HL-60 (cell line): ENCODE measurements at regions not wholly inside any gene's neighbourhood (a gene's known extent, or its start where the extent isn't known, plus 50 kb on each side); places are given as distances from the start of the nearest gene placed in this dataset.

Experiments
- DNase-seq, 2 experiments: peaks; one replicate each; pipeline ENCODE4 v3.0.0-alpha.2; 2010 to 2020; ENCODE audit warnings: low read depth in 1 of 2, low spot score in 1 of 2
- H3K27ac ChIP-seq: fragments of 250-450 bp; sonication (Bioruptor Pico); replicated peaks from 2 replicates; pipeline ENCODE4 v1.5.1; 2020; ENCODE audit warnings: mild to moderate bottlenecking, moderate library complexity
- H3K27me3 ChIP-seq: fragments of 250-450 bp; sonication (Bioruptor Pico); 2 replicates; pipeline ENCODE4 v1.5.1; 2021; ENCODE audit warnings: mild to moderate bottlenecking, moderate library complexity; ENCODE audit not compliant: insufficient read depth, poor library complexity, severe bottlenecking
- H3K4me3 ChIP-seq: replicated peaks from 2 replicates; pipeline ENCODE4 v1.5.1; 2011; ENCODE audit warnings: mild to moderate bottlenecking, control low read depth, low read length; ENCODE audit not compliant: insufficient read depth
- CTCF ChIP-seq: IDR thresholded peaks from one replicate; pipeline ENCODE4 v1.5.1; 2011; ENCODE audit warnings: low read length, control low read depth, inconsistent platforms; ENCODE audit not compliant: insufficient read depth
- GABPA ChIP-seq: IDR thresholded peaks from 2 replicates; pipeline ENCODE4 v1.6.1; 2012; ENCODE audit warnings: low read depth
- POLR2AphosphoS5 ChIP-seq: IDR thresholded peaks from 2 replicates; pipeline ENCODE4 v1.6.1; 2012; ENCODE audit warnings: low read depth
- REST ChIP-seq: IDR thresholded peaks from 2 replicates; pipeline ENCODE4 v1.6.1; 2012; ENCODE audit warnings: low read depth; ENCODE audit not compliant: insufficient replicate concordance
- SPI1 ChIP-seq: IDR thresholded peaks from 2 replicates; pipeline ENCODE4 v1.6.1; 2012; ENCODE audit warnings: low read depth, mild to moderate bottlenecking, borderline replicate concordance

GRCh38 chr13:104008541-104009435 lies 942.6 kb upstream of the SLC10A2 start:
- DNase-seq, result no peak
- H3K27ac ChIP-seq, result no peak overlapping the region
- TF ChIP-seq CTCF (no peak), GABPA (no peak), POLR2AphosphoS5 (no peak), REST (no peak), SPI1 (no peak)

GRCh38 chr13:104008075-104008474 lies 941.9 kb upstream of the SLC10A2 start:
- Histone ChIP-seq H3K27ac (no peak overlapping the region), H3K27me3 (no peaks in the 10 kb centered on the region), H3K4me3 (no peak overlapping the region)
- no peak for TF ChIP-seq POLR2AphosphoS5
- no peak for TF ChIP-seq SPI1
- no peak for TF ChIP-seq CTCF
- TF ChIP-seq GABPA, result no peak
- TF ChIP-seq REST, result no peak
- DNase-seq, result no peak

More at GRCh38 chr13:104008541-104009435, 942.6 kb upstream of the SLC10A2 start:
- Histone ChIP-seq H3K4me3 (no peak overlapping the region), H3K27me3 (no peaks in the 10 kb centered on the region)

GRCh38 chr13:104006625-104007075 lies 940.4 kb upstream of the SLC10A2 start:
- no peak overlapping the region for H3K27ac ChIP-seq
- no peak for DNase-seq
- no peak overlapping the region for H3K4me3 ChIP-seq

More at GRCh38 chr13:104006625-104007075, 940.4 kb upstream of the SLC10A2 start:
- no peak for TF ChIP-seq GABPA
- TF ChIP-seq POLR2AphosphoS5, result no peak
- no peak for TF ChIP-seq REST
- TF ChIP-seq CTCF, result no peak
- no peak for TF ChIP-seq SPI1
- H3K27me3 ChIP-seq, result no peaks in the 10 kb centered on the region
